ENCODE measurements at regions not wholly inside any gene's neighbourhood (a gene's known extent, or its start where the extent isn't known, plus 50 kb on each side); places are given as distances from the start of the nearest gene placed in this dataset.

GRCh38 chr21:27024301-27024700 lies 57.4 kb upstream of the ADAMTS5 start:
- TF ChIP-seq, protein P1, sequence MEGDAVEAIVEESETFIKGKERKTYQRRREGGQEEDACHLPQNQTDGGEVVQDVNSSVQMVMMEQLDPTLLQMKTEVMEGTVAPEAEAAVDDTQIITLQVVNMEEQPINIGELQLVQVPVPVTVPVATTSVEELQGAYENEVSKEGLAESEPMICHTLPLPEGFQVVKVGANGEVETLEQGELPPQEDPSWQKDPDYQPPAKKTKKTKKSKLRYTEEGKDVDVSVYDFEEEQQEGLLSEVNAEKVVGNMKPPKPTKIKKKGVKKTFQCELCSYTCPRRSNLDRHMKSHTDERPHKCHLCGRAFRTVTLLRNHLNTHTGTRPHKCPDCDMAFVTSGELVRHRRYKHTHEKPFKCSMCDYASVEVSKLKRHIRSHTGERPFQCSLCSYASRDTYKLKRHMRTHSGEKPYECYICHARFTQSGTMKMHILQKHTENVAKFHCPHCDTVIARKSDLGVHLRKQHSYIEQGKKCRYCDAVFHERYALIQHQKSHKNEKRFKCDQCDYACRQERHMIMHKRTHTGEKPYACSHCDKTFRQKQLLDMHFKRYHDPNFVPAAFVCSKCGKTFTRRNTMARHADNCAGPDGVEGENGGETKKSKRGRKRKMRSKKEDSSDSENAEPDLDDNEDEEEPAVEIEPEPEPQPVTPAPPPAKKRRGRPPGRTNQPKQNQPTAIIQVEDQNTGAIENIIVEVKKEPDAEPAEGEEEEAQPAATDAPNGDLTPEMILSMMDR (IDR thresholded peaks at IDR 0.05; ENCODE audit: insufficient read depth, low read depth, low read length), result no peak
- no peak for TF ChIP-seq EZH2 (IDR thresholded peaks at IDR 0.05; ENCODE audit: insufficient read depth, low read length)
